Endodermal cell (in vitro differentiated cells): ENCODE measurements at regions not wholly inside any gene's neighbourhood (a gene's known extent, or its start where the extent isn't known, plus 50 kb on each side); places are given as distances from the start of the nearest gene placed in this dataset.

Experiments
- DNase-seq: peaks from one replicate; pipeline ENCODE4 v3.0.0-alpha.2; 2017
- H3K27ac ChIP-seq: 2 replicates; pipeline ENCODE4 v1.5.1; 2013; ENCODE audit warnings: mild to moderate bottlenecking, low read depth, low read length, moderate library complexity
- H3K27me3 ChIP-seq: 2 replicates; pipeline ENCODE4 v1.6.1; 2013; ENCODE audit warnings: mild to moderate bottlenecking, low read length, moderate library complexity; ENCODE audit not compliant: insufficient read depth, control insufficient read depth, poor library complexity, severe bottlenecking
- H3K36me3 ChIP-seq: 2 replicates; pipeline ENCODE4 v1.7.0; 2013; ENCODE audit warnings: mild to moderate bottlenecking, low read length, moderate library complexity; ENCODE audit not compliant: control insufficient read depth, insufficient read depth
- H3K4me1 ChIP-seq: one replicate; pipeline ENCODE4 v1.7.0; 2013; ENCODE audit warnings: low read length; ENCODE audit not compliant: control insufficient read depth, insufficient read depth
- H3K4me3 ChIP-seq: 2 replicates; pipeline ENCODE4 v1.5.1; 2013; ENCODE audit warnings: mild to moderate bottlenecking, low read length, moderate library complexity
- H3K9ac ChIP-seq: 2 replicates; pipeline ENCODE4 v1.6.1; 2013; ENCODE audit warnings: mild to moderate bottlenecking, low read length, moderate library complexity; ENCODE audit not compliant: poor library complexity, severe bottlenecking; ENCODE audit errors: extremely low read depth
- H3K9me3 ChIP-seq: 2 replicates; pipeline ENCODE4 v1.6.1; 2013; ENCODE audit warnings: mild to moderate bottlenecking, low read length, moderate library complexity; ENCODE audit not compliant: control insufficient read depth
- H3K27ac Mint-ChIP-seq: 2 replicates; pipeline ENCODE4 v1.8.0; 2020; ENCODE audit warnings: mixed read lengths
- H3K27me3 Mint-ChIP-seq: 2 replicates; pipeline ENCODE4 v1.8.0; 2021; ENCODE audit warnings: mild to moderate bottlenecking, mixed read lengths; ENCODE audit not compliant: insufficient read depth
- H3K36me3 Mint-ChIP-seq: 2 replicates; pipeline ENCODE4 v1.8.0; 2020; ENCODE audit warnings: low read depth, mixed read lengths
- H3K4me1 Mint-ChIP-seq: 2 replicates; pipeline ENCODE4 v1.8.0; 2020; ENCODE audit warnings: mixed read lengths
- H3K4me3 Mint-ChIP-seq: 2 replicates; pipeline ENCODE4 v1.8.0; 2020; ENCODE audit warnings: mild to moderate bottlenecking, moderate library complexity, mixed read lengths
- H3K9me3 Mint-ChIP-seq: 2 replicates; pipeline ENCODE4 v1.8.0; 2020; ENCODE audit warnings: mild to moderate bottlenecking, mixed read lengths
- CTCF ChIP-seq: fragments of 200-600 bp; sonication (generic); conservative IDR thresholded peaks from 2 replicates; pipeline ENCODE4 v1.5.0; 2021; ENCODE audit warnings: antibody characterized with exemption, mild to moderate bottlenecking
- WGBS, 2 experiments: methylation state at CpG; one replicate each; pipeline versions ENCODE4 v1.1.5 to v1.1.7; 2013; ENCODE audit warnings: missing lambda C conversion rate in 2 of 2, mixed read lengths in 1 of 2; ENCODE audit not compliant: insufficient coverage in 1 of 2, insufficient read length in 1 of 2; 5-methylcytosine and 5-hydroxymethylcytosine counted together

DNA sequence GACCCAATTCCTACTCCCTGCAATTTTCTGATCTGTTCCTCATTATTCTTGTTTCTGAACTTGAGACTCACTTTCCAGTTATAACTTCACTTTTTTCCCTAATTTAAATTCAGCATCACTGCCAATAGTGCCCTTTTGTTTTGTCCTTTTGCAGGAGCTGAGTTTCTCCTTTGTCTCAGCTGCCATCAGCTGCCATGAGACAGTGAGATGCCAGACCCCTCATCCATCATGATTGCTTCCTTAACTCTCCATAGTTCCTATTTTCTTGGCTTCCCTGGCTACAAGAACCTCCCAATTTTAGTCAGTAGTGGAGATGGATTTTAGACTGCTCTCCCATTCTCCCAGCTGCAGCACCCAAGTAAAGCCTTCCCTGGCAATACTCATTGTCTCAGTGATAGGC, 518.1 kb downstream of the HDGFL1 start:
- no peaks in the 10 kb centered on the region for H3K36me3 Mint-ChIP-seq
- no peaks in the 10 kb centered on the region for H3K9me3 Mint-ChIP-seq
- H3K4me1 ChIP-seq: no peaks in the 10 kb centered on the region
- no peak overlapping the region for H3K4me3 ChIP-seq
- H3K4me3 Mint-ChIP-seq: no peak overlapping the region
- no peaks in the 10 kb centered on the region for H3K27me3 ChIP-seq
- H3K4me1 Mint-ChIP-seq: no peaks in the 10 kb centered on the region
- H3K9me3 ChIP-seq: no peaks in the 10 kb centered on the region
- no peak for TF ChIP-seq CTCF
- H3K27ac ChIP-seq: no peak overlapping the region
- no peak overlapping the region for H3K27ac Mint-ChIP-seq
- H3K36me3 ChIP-seq: no peaks in the 10 kb centered on the region
- no peak for DNase-seq
- no peaks in the 10 kb centered on the region for H3K27me3 Mint-ChIP-seq
- H3K9ac ChIP-seq: no peak overlapping the region

GRCh38 chr6:23088761-23089160, 519.4 kb downstream of the HDGFL1 start:
- H3K36me3 ChIP-seq: no peaks in the 10 kb centered on the region
- no peak overlapping the region for H3K9ac ChIP-seq
- no peak for DNase-seq
- Mint-ChIP-seq H3K9me3 (no peaks in the 10 kb centered on the region), H3K4me3 (no peak overlapping the region), H3K36me3 (no peaks in the 10 kb centered on the region), H3K4me1 (no peaks in the 10 kb centered on the region), H3K27ac (no peak overlapping the region), H3K27me3 (no peaks in the 10 kb centered on the region)
- H3K27me3 ChIP-seq: no peaks in the 10 kb centered on the region
- TF ChIP-seq CTCF: no peak
- no peaks in the 10 kb centered on the region for H3K4me1 ChIP-seq
- no peaks in the 10 kb centered on the region for H3K9me3 ChIP-seq
- 67 to 86% methylated on average over 1 of the region's 1 CpG for whole genome bisulfite sequencing, 2 experiments
- H3K4me3 ChIP-seq: no peak overlapping the region
- no peak overlapping the region for H3K27ac ChIP-seq

- Histone ChIP-seq H3K27ac (no peak overlapping the region), H3K27me3 (no peaks in the 10 kb centered on the region), H3K9me3 (no peaks in the 10 kb centered on the region), H3K4me3 (no peak overlapping the region), H3K9ac (no peak overlapping the region), H3K36me3 (no peaks in the 10 kb centered on the region), H3K4me1 (no peaks in the 10 kb centered on the region)
- no peaks in the 10 kb centered on the region for H3K27me3 Mint-ChIP-seq
- WGBS, 2 experiments: 80 to 99% methylated on average over 1 to 5 of the region's 5 CpGs
- no peak overlapping the region for H3K27ac Mint-ChIP-seq
- no peak for DNase-seq
- H3K4me1 Mint-ChIP-seq: no peaks in the 10 kb centered on the region
- H3K36me3 Mint-ChIP-seq: no peaks in the 10 kb centered on the region
- H3K9me3 Mint-ChIP-seq: peaks cover 4% of the 10 kb centered on the region
- TF ChIP-seq CTCF: no peak
- no peak overlapping the region for H3K4me3 Mint-ChIP-seq
These were observed 520.6 kb downstream of the HDGFL1 start for GRCh38 chr6:23089981-23090380.
